ENCODE measurements at regions not wholly inside any gene's neighbourhood (a gene's known extent, or its start where the extent isn't known, plus 50 kb on each side); places are given as distances from the start of the nearest gene placed in this dataset.

DNA sequence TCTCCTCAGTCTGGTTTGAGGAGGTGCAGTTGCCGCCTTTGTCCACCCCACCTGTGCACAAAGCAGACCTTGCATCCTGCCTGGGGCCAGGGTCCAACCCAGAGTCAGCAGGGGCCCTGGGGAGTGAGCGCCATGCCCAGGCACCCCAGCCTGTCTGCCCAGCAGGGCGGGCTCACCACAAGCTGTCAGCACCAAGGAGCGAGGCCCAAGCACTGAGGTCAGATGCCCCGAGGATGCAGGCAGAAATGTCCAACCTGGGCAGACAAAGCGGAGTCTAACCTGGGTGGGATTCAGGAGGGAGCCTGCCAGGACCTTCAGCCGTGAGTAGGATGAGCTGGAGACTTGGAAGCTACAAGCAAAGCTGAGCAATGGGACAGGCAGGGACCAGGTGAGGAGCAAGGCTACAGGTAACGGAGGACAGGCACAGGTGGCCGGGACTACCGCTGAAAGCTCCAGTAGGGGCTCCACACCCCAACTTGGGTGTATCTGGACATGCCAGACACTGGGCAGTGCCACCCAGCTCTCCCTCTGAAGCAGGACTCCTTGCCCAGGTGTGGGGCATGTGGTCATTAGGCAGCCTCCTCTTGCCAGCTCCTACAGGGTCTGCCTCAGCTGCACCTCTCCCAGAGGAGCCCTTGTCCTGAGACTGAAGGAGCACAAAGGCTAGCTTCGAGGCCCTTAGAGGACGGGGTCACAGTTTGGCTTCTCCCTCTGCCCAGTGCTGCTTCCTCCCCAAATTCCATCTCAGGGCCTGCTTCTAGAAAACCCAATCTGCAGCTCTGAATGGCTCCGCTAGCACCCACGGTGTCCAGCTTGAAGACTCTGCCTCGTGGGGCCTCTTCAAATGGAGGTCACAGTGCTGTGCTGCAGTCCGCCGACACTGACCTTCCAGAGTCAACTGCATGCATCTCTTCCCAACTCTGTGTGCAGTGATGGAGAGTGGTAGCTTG, 210.6 kb upstream of the CDYL start:
- Histone ChIP-seq H3K4me1 (no peaks in the 10 kb centered on the region), H3K27ac (replicated peaks) (no peak overlapping the region), H3K4me3 (no peak overlapping the region), H3K36me3 (no peaks in the 10 kb centered on the region), H3K9me3 (replicated peaks) (peaks cover 18% of the 10 kb centered on the region), H3K27me3 (ENCODE audit: low read depth) (no peaks in the 10 kb centered on the region)
- TF ChIP-seq, protein P1, sequence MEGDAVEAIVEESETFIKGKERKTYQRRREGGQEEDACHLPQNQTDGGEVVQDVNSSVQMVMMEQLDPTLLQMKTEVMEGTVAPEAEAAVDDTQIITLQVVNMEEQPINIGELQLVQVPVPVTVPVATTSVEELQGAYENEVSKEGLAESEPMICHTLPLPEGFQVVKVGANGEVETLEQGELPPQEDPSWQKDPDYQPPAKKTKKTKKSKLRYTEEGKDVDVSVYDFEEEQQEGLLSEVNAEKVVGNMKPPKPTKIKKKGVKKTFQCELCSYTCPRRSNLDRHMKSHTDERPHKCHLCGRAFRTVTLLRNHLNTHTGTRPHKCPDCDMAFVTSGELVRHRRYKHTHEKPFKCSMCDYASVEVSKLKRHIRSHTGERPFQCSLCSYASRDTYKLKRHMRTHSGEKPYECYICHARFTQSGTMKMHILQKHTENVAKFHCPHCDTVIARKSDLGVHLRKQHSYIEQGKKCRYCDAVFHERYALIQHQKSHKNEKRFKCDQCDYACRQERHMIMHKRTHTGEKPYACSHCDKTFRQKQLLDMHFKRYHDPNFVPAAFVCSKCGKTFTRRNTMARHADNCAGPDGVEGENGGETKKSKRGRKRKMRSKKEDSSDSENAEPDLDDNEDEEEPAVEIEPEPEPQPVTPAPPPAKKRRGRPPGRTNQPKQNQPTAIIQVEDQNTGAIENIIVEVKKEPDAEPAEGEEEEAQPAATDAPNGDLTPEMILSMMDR (IDR thresholded peaks at IDR 0.05; ENCODE audit: borderline replicate concordance): no peak
- DNase-seq: no peak
- intact Hi-C loops (cut with micrococcal nuclease): no loop called here

DNA sequence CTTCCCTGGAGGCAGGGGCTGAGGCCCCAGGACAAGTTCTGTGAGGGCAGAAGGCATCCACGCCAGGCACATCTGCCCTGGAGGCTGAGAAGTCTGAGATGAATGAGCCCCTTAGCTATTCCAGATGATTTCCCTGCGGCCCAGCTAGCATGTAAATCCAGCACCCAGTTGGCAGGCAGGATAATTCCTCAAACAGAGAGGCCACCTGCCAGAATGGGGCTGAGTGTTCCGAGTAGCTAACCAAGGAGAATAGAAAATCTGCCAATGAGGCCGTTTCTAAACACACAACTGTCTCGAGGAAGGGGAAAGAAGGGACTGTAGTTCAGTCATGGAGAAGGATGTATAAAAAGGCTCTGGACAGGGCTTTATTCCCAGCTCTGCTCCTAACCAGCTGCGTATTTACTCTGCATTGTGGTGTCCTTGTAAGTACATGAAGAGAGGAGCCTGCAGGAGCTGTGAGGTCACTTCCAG, 211.4 kb upstream of the CDYL start:
- no peak overlapping the region for H3K27ac ChIP-seq (replicated peaks)
- no peaks in the 10 kb centered on the region for H3K27me3 ChIP-seq (ENCODE audit: low read depth)
- intact Hi-C loops (cut with micrococcal nuclease): no loop called here
- peaks cover 10% of the 10 kb centered on the region for H3K9me3 ChIP-seq (replicated peaks)
- TF ChIP-seq, protein P1 (IDR thresholded peaks at IDR 0.05; ENCODE audit: borderline replicate concordance): no peak
- no peak for DNase-seq
- no peaks in the 10 kb centered on the region for H3K36me3 ChIP-seq
- no peaks in the 10 kb centered on the region for H3K4me1 ChIP-seq
- no peak overlapping the region for H3K4me3 ChIP-seq

DNA sequence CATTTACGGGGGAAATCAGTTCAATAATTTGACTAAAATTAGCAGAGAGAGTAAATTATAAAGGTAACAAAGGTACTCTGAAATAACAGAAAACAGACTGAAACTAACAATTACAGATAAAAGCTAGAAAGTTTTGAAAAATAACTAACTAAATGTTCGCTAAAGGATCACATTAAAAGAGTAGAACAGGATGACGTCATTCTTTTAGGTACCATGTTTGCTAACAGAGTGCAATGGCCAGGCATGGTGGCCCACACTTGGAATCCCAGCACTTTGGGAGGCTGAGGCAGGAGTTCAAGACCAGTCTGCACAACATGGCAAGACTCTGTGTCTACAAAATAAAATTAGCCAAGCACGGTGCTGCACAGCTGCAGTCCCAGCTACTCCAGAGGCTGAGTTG, 212.3 kb upstream of the CDYL start:
- Histone ChIP-seq H3K27ac (replicated peaks) (no peak overlapping the region), H3K4me1 (no peaks in the 10 kb centered on the region), H3K4me3 (no peak overlapping the region), H3K36me3 (no peaks in the 10 kb centered on the region), H3K9me3 (replicated peaks) (peaks cover under 1% of the 10 kb centered on the region), H3K27me3 (ENCODE audit: low read depth) (no peaks in the 10 kb centered on the region)
- TF ChIP-seq, protein P1 (IDR thresholded peaks at IDR 0.05; ENCODE audit: borderline replicate concordance): no peak
- intact Hi-C loops (cut with micrococcal nuclease): no loop called here
- DNase-seq: no peak

DNA sequence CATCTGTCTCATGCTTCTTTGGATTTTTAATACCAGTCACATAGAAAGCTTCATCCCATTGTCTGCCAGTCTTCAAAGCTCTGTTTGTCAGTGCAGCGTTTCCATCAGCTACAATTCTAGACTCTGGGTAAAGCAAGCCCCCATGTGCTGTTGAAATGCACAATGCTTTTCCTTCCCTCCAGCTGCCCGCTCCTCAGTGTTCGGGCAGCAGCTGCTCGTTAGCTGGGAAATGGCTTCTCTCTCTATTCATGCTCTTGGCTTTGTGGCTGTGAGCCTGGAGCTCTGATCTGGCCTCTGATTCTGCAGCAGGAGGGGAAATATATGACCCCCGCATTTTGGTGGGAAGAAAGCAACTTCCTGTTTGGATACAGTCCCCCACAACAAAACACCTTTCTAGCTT, 213.0 kb upstream of the CDYL start:
- TF ChIP-seq, protein P1 (IDR thresholded peaks at IDR 0.05; ENCODE audit: borderline replicate concordance): no peak
- Histone ChIP-seq H3K4me1 (no peaks in the 10 kb centered on the region), H3K36me3 (no peaks in the 10 kb centered on the region), H3K4me3 (no peak overlapping the region), H3K27me3 (ENCODE audit: low read depth) (no peaks in the 10 kb centered on the region), H3K27ac (replicated peaks) (no peak overlapping the region), H3K9me3 (replicated peaks) (no peaks in the 10 kb centered on the region)
- intact Hi-C loops (cut with micrococcal nuclease): no loop called here
- no peak for DNase-seq

DNA sequence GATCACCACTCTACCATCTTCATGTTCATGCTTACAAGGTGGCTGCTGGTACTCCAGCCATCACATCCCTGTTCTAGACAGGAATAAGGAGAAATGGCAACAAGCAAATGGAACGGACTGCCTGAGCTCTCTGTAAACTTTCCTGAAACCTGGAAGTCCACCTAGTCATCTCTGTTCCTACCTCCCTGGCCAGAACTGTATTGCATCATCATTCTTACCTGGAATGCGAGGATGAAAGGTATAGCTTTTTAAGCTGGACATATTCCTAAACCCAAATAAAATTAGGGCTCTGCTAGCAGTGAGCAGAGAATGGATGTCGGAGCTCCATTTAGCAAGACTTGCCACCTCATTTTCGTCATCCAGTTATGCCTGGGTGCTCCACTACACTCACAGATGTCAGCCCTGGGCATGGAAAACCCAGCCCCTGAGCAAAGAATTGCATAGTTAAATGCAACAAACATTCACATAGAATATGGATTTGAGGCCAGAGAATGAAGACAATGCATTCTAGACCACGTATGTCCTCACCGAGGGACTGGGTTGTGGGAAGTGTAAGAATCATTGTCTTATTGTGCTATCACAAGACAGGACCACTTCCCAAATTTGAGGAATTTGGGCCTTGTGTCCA, 214.3 kb upstream of the CDYL start:
- Histone ChIP-seq H3K9me3 (replicated peaks) (no peaks in the 10 kb centered on the region), H3K36me3 (no peaks in the 10 kb centered on the region), H3K4me1 (no peaks in the 10 kb centered on the region), H3K4me3 (no peak overlapping the region), H3K27ac (replicated peaks) (no peak overlapping the region), H3K27me3 (ENCODE audit: low read depth) (no peaks in the 10 kb centered on the region)
- TF ChIP-seq, protein P1 (IDR thresholded peaks at IDR 0.05; ENCODE audit: borderline replicate concordance): no peak
- intact Hi-C loops (cut with micrococcal nuclease): no loop called here
- no peak for DNase-seq
